ENCODE measurements at regions not wholly inside any gene's neighbourhood (a gene's known extent, or its start where the extent isn't known, plus 50 kb on each side); places are given as distances from the start of the nearest gene placed in this dataset.

- no peaks in the 10 kb centered on the region for H3K4me1 ChIP-seq (replicated peaks in 1 of 2; ENCODE audit: control insufficient read depth in 2 of 2, insufficient read depth in 2 of 2, low read length in 2 of 2)
- no peaks in the 10 kb centered on the region for H3K9me3 ChIP-seq (replicated peaks; ENCODE audit: control insufficient read depth, insufficient read depth, low read depth, low read length)
- H4K20me1 ChIP-seq (replicated peaks; ENCODE audit: control insufficient read depth, insufficient read depth, low read length), result no peaks in the 10 kb centered on the region; the same call in 1 of the 2 replicates
- intact Hi-C loops (cut with micrococcal nuclease), result no loop called here
- no peak overlapping the region for H2AFZ ChIP-seq (ENCODE audit: low read depth, low read length)
- DNase-seq (ENCODE audit: extremely low read depth in 1 of 4, low spot score in 3 of 4) (no peak), FAIRE-seq (no peak), ATAC-seq (no peak)
- no peak overlapping the region for H3K27ac ChIP-seq (ENCODE audit: extremely low read depth, low read depth, low read length)
- ChIA-PET CTCF (ENCODE audit: low intra/inter-chr PET ratio) (no interaction called here), POLR2A (no interaction called here)
- no peak overlapping the region for H3K4me3 ChIP-seq
- TF ChIP-seq POLR2G (IDR thresholded peaks at IDR 0.05; ENCODE audit: low read depth, low read length), result no peak
- TF ChIP-seq ATF1 (CRISPR knock-in tag; IDR thresholded peaks at IDR 0.05), result no peak
- TF ChIP-seq ATF1 (tag; IDR thresholded peaks at IDR 0.05), result no peak
- no peak for TF ChIP-seq ZNF583 (CRISPR knock-in tag; IDR thresholded peaks at IDR 0.05)
- TF ChIP-seq SPI1 (IDR thresholded peaks at IDR 0.05; ENCODE audit: borderline replicate concordance, low read depth, low read length), result no peak
- TF ChIP-seq ZNF277 (CRISPR knock-in tag; IDR thresholded peaks at IDR 0.05; ENCODE audit: borderline replicate concordance), result no peak
- no peak for TF ChIP-seq CHAMP1 (IDR thresholded peaks at IDR 0.05)
- no peak for TF ChIP-seq TFAM (CRISPR knock-in tag; conservative IDR thresholded peaks at IDR 0.05)
- TF ChIP-seq CSDE1 (IDR thresholded peaks at IDR 0.05), result no peak
- TF ChIP-seq RREB1 (CRISPR knock-in tag; IDR thresholded peaks at IDR 0.05), result no peak
- no peak for TF ChIP-seq RB1 (IDR thresholded peaks at IDR 0.05; ENCODE audit: low read depth)
- no peak overlapping the region for H3K4me2 ChIP-seq (ENCODE audit: insufficient read depth, low read length)
- H3K36me3 ChIP-seq (ENCODE audit: control insufficient read depth, insufficient read depth, low read length), result no peaks in the 10 kb centered on the region
- WGBS (ENCODE audit: insufficient coverage, low coverage, missing lambda C conversion rate), result 0% methylated on average over 2 of the region's 2 CpGs
- in situ Hi-C loops (cut with MboI), result no loop called here
- H3K27me3 ChIP-seq (ENCODE audit: control insufficient read depth in 2 of 2, insufficient read depth in 2 of 2, low read length in 2 of 2), result no peaks in the 10 kb centered on the region
- H3K79me2 ChIP-seq (ENCODE audit: control insufficient read depth, insufficient read depth, low read length), result no peaks in the 10 kb centered on the region
- no peak overlapping the region for H3K9ac ChIP-seq (ENCODE audit: insufficient read depth in 1 of 2, low read depth in 2 of 2, low read length in 2 of 2)
- BruUV-seq (replicated peaks), result no TSS peak
- no peaks in the 10 kb centered on the region for H3K9me1 ChIP-seq (ENCODE audit: control insufficient read depth, insufficient read depth, low read length)
These were observed 565.0 kb downstream of the FGF9 start for GRCh38 chr13:22235950-22236290.
